Central memory CD8-positive, alpha-beta T cell (primary cell): ENCODE measurements at regions not wholly inside any gene's neighbourhood (a gene's known extent, or its start where the extent isn't known, plus 50 kb on each side); places are given as distances from the start of the nearest gene placed in this dataset.

Experiments
- ATAC-seq: fragments of 150-1000 bp; cut with Tn5 transposase; replicated peaks from 2 replicates; pipeline ENCODE4 v1.10.0; 2022; ENCODE audit warnings: mild to moderate bottlenecking, moderate FRiP score, moderate number of reproducible peaks; ENCODE audit not compliant: poor library complexity, severe bottlenecking; ENCODE audit errors: extremely low read depth
- DNase-seq, 2 donors: peaks; one replicate each; pipeline ENCODE4 v3.0.0; 2021; ENCODE audit warnings: low spot score in 2 of 2
- H3K27ac Mint-ChIP-seq: one replicate; pipeline ENCODE4 v1.8.0; 2022; ENCODE audit warnings: low read depth, mild to moderate bottlenecking, moderate library complexity, mixed read lengths
- H3K27me3 Mint-ChIP-seq: one replicate; pipeline ENCODE4 v1.8.0; 2022; ENCODE audit warnings: mixed read lengths
- H3K36me3 Mint-ChIP-seq: one replicate; pipeline ENCODE4 v1.8.0; 2022; ENCODE audit warnings: mild to moderate bottlenecking, moderate library complexity, mixed read lengths; ENCODE audit not compliant: insufficient read depth
- H3K4me1 Mint-ChIP-seq: one replicate; pipeline ENCODE4 v1.8.0; 2022; ENCODE audit warnings: mixed read lengths
- H3K4me3 Mint-ChIP-seq: one replicate; pipeline ENCODE4 v1.8.0; 2022; ENCODE audit warnings: mild to moderate bottlenecking, moderate library complexity, mixed read lengths
- H3K9me3 Mint-ChIP-seq: one replicate; pipeline ENCODE4 v1.8.0; 2022; ENCODE audit warnings: mixed read lengths

- DNase-seq, result no peak
- ATAC-seq, result no peak
- no peaks in the 10 kb centered on the region for H3K27me3 Mint-ChIP-seq
- no peaks in the 10 kb centered on the region for H3K4me1 Mint-ChIP-seq
- H3K4me3 Mint-ChIP-seq, result no peak overlapping the region
- H3K27ac Mint-ChIP-seq, result no peak overlapping the region
- H3K9me3 Mint-ChIP-seq, result no peaks in the 10 kb centered on the region
- H3K36me3 Mint-ChIP-seq, result no peaks in the 10 kb centered on the region
These were observed 153.7 kb downstream of the KLF6 start for GRCh38 chr10:3631291-3631690.

GRCh38 chr10:3625959-3626751, 158.9 kb downstream of the KLF6 start:
- Mint-ChIP-seq H3K4me3 (no peak overlapping the region), H3K36me3 (no peaks in the 10 kb centered on the region), H3K4me1 (peaks cover 13% of the 10 kb centered on the region), H3K9me3 (no peaks in the 10 kb centered on the region), H3K27ac (no peak overlapping the region), H3K27me3 (no peaks in the 10 kb centered on the region)
- ATAC-seq (no peak), DNase-seq (no peak)

- Mint-ChIP-seq H3K36me3 (no peaks in the 10 kb centered on the region), H3K4me1 (peaks cover 13% of the 10 kb centered on the region), H3K4me3 (no peak overlapping the region), H3K27me3 (no peaks in the 10 kb centered on the region), H3K9me3 (peaks cover 8% of the 10 kb centered on the region), H3K27ac (no peak overlapping the region)
- no peak for DNase-seq
- ATAC-seq, result no peak
These were observed 160.6 kb downstream of the KLF6 start for GRCh38 chr10:3624367-3624766.

- Mint-ChIP-seq H3K27me3 (no peaks in the 10 kb centered on the region), H3K9me3 (peaks cover 8% of the 10 kb centered on the region), H3K27ac (no peak overlapping the region), H3K36me3 (no peaks in the 10 kb centered on the region), H3K4me3 (no peak overlapping the region), H3K4me1 (peaks cover 13% of the 10 kb centered on the region)
- ATAC-seq (no peak), DNase-seq (no peak)
These were observed 161.3 kb downstream of the KLF6 start for GRCh38 chr10:3623746-3624145.

- Mint-ChIP-seq H3K36me3 (no peaks in the 10 kb centered on the region), H3K4me1 (peaks cover 13% of the 10 kb centered on the region), H3K4me3 (no peak overlapping the region), H3K27ac (peak overlapping the region; percentile 54), H3K9me3 (peaks cover 8% of the 10 kb centered on the region), H3K27me3 (no peaks in the 10 kb centered on the region)
- ATAC-seq (peak; percentile 52), DNase-seq (no peak)
These were observed 162.0 kb downstream of the KLF6 start for GRCh38 chr10:3622845-3623621.

GRCh38 chr10:3622427-3622826, 162.6 kb downstream of the KLF6 start:
- Mint-ChIP-seq H3K4me3 (no peak overlapping the region), H3K4me1 (peaks cover 13% of the 10 kb centered on the region), H3K9me3 (peaks cover 8% of the 10 kb centered on the region), H3K27ac (peak overlapping the region; percentile 54), H3K36me3 (no peaks in the 10 kb centered on the region), H3K27me3 (no peaks in the 10 kb centered on the region)
- DNase-seq (no peak), ATAC-seq (no peak)

- H3K27me3 Mint-ChIP-seq, result no peaks in the 10 kb centered on the region
- H3K4me3 Mint-ChIP-seq, result no peak overlapping the region
- H3K9me3 Mint-ChIP-seq, result peaks cover 8% of the 10 kb centered on the region
- H3K36me3 Mint-ChIP-seq, result no peaks in the 10 kb centered on the region
- H3K27ac Mint-ChIP-seq, result no peak overlapping the region
- DNase-seq (no peak), ATAC-seq (no peak)
- H3K4me1 Mint-ChIP-seq, result peaks cover 13% of the 10 kb centered on the region
These were observed 164.2 kb downstream of the KLF6 start for GRCh38 chr10:3620818-3621217.

- Mint-ChIP-seq H3K4me3 (no peak overlapping the region), H3K36me3 (no peaks in the 10 kb centered on the region), H3K4me1 (peaks cover 13% of the 10 kb centered on the region), H3K27ac (no peak overlapping the region), H3K27me3 (no peaks in the 10 kb centered on the region), H3K9me3 (peaks cover 8% of the 10 kb centered on the region)
- ATAC-seq, result no peak
- DNase-seq, result no peak
These were observed 165.8 kb downstream of the KLF6 start for GRCh38 chr10:3619241-3619640.

GRCh38 chr10:3616880-3617279, 168.1 kb downstream of the KLF6 start:
- no peaks in the 10 kb centered on the region for H3K36me3 Mint-ChIP-seq
- ATAC-seq (no peak), DNase-seq (no peak)
- H3K9me3 Mint-ChIP-seq, result peaks cover 8% of the 10 kb centered on the region
- no peak overlapping the region for H3K27ac Mint-ChIP-seq
- H3K27me3 Mint-ChIP-seq, result no peaks in the 10 kb centered on the region
- H3K4me1 Mint-ChIP-seq, result no peaks in the 10 kb centered on the region
- no peak overlapping the region for H3K4me3 Mint-ChIP-seq

- Mint-ChIP-seq H3K36me3 (no peaks in the 10 kb centered on the region), H3K9me3 (peaks cover 18% of the 10 kb centered on the region), H3K4me3 (no peak overlapping the region), H3K27ac (no peak overlapping the region), H3K4me1 (no peaks in the 10 kb centered on the region), H3K27me3 (no peaks in the 10 kb centered on the region)
- ATAC-seq (no peak), DNase-seq (no peak)
These were observed 171.7 kb downstream of the KLF6 start for GRCh38 chr10:3613318-3613717.

- H3K36me3 Mint-ChIP-seq, result no peaks in the 10 kb centered on the region
- H3K4me1 Mint-ChIP-seq, result no peaks in the 10 kb centered on the region
- no peak overlapping the region for H3K4me3 Mint-ChIP-seq
- H3K9me3 Mint-ChIP-seq, result peaks cover 28% of the 10 kb centered on the region
- no peaks in the 10 kb centered on the region for H3K27me3 Mint-ChIP-seq
- no peak overlapping the region for H3K27ac Mint-ChIP-seq
- ATAC-seq, result no peak
- no peak for DNase-seq
These were observed 172.6 kb downstream of the KLF6 start for GRCh38 chr10:3612183-3613001.

- Mint-ChIP-seq H3K4me3 (no peak overlapping the region), H3K36me3 (no peaks in the 10 kb centered on the region), H3K27ac (no peak overlapping the region), H3K27me3 (peaks cover 26% of the 10 kb centered on the region), H3K9me3 (peaks cover 36% of the 10 kb centered on the region), H3K4me1 (no peaks in the 10 kb centered on the region)
- DNase-seq (no peak), ATAC-seq (no peak)
These were observed 178.7 kb downstream of the KLF6 start for GRCh38 chr10:3606309-3606708.
